ENCODE measurements at regions not wholly inside any gene's neighbourhood (a gene's known extent, or its start where the extent isn't known, plus 50 kb on each side); places are given as distances from the start of the nearest gene placed in this dataset.

- TF ChIP-seq CTCF (IDR thresholded peaks at IDR 0.05) (no peak), SIN3A (IDR thresholded peaks at IDR 0.05; ENCODE audit: borderline replicate concordance, insufficient read depth, low read depth, low read length) (no peak), REST (IDR thresholded peaks at IDR 0.05; ENCODE audit: insufficient read depth in 1 of 2, low read depth in 2 of 2, low read length in 1 of 2) (no peak)
These were observed 1623.0 kb upstream of the ACVR2A start for GRCh38 chr2:146221826-146222225.
